ENCODE measurements at regions not wholly inside any gene's neighbourhood (a gene's known extent, or its start where the extent isn't known, plus 50 kb on each side); places are given as distances from the start of the nearest gene placed in this dataset.

- H3K4me1 ChIP-seq = no peaks in the 10 kb centered on the region
- H3K36me3 ChIP-seq = no peaks in the 10 kb centered on the region
- TF ChIP-seq Cebpa-rat (IDR thresholded peaks at IDR 0.05) = no peak
- no peaks in the 10 kb centered on the region for H4K20me1 ChIP-seq
- no peak overlapping the region for H3K27ac ChIP-seq
- H3K9me3 ChIP-seq = no peaks in the 10 kb centered on the region
- H3K27me3 ChIP-seq = no peaks in the 10 kb centered on the region
- H3K4me3 ChIP-seq = no peak overlapping the region
- no peak overlapping the region for H3K9ac ChIP-seq
- no peak overlapping the region for H3K4me2 ChIP-seq
Measured at GRCh38 chr9:118395415-118395814, 691.2 kb downstream of the TLR4 start.

- H4K20me1 ChIP-seq = no peaks in the 10 kb centered on the region
- H3K9me3 ChIP-seq = no peaks in the 10 kb centered on the region
- no peak for TF ChIP-seq Cebpa-rat (IDR thresholded peaks at IDR 0.05)
Measured at GRCh38 chr9:118401546-118401945, 697.3 kb downstream of the TLR4 start.

GRCh38 chr9:118414676-118415075 lies 710.5 kb downstream of the TLR4 start:
- H3K4me2 ChIP-seq = no peak overlapping the region

More at GRCh38 chr9:118401546-118401945, 697.3 kb downstream of the TLR4 start:
- Histone ChIP-seq H3K4me2 (no peak overlapping the region), H3K27me3 (no peaks in the 10 kb centered on the region), H3K4me1 (no peaks in the 10 kb centered on the region), H3K4me3 (no peak overlapping the region), H3K27ac (no peak overlapping the region), H3K36me3 (no peaks in the 10 kb centered on the region), H3K9ac (no peak overlapping the region)

GRCh38 chr9:118418887-118419565 lies 714.8 kb downstream of the TLR4 start:
- Histone ChIP-seq H3K27me3 (no peaks in the 10 kb centered on the region), H3K4me1 (no peaks in the 10 kb centered on the region), H3K9me3 (no peaks in the 10 kb centered on the region)

More at GRCh38 chr9:118414676-118415075, 710.5 kb downstream of the TLR4 start:
- H3K36me3 ChIP-seq = no peaks in the 10 kb centered on the region
- no peaks in the 10 kb centered on the region for H4K20me1 ChIP-seq
- H3K9me3 ChIP-seq = no peaks in the 10 kb centered on the region
- no peak for TF ChIP-seq Cebpa-rat (IDR thresholded peaks at IDR 0.05)
- H3K27me3 ChIP-seq = no peaks in the 10 kb centered on the region
- no peaks in the 10 kb centered on the region for H3K4me1 ChIP-seq
- H3K27ac ChIP-seq = no peak overlapping the region
- no peak overlapping the region for H3K9ac ChIP-seq
- no peak overlapping the region for H3K4me3 ChIP-seq

GRCh38 chr9:118419676-118420075 lies 715.5 kb downstream of the TLR4 start:
- no peak overlapping the region for H3K9ac ChIP-seq
- H3K27ac ChIP-seq = no peak overlapping the region
- no peak for TF ChIP-seq Cebpa-rat (IDR thresholded peaks at IDR 0.05)
- no peak overlapping the region for H3K4me2 ChIP-seq
- no peaks in the 10 kb centered on the region for H4K20me1 ChIP-seq
- no peak overlapping the region for H3K4me3 ChIP-seq
- H3K4me1 ChIP-seq = no peaks in the 10 kb centered on the region
- no peaks in the 10 kb centered on the region for H3K27me3 ChIP-seq
- H3K36me3 ChIP-seq = no peaks in the 10 kb centered on the region
- no peaks in the 10 kb centered on the region for H3K9me3 ChIP-seq

More at GRCh38 chr9:118418887-118419565, 714.8 kb downstream of the TLR4 start:
- Histone ChIP-seq H3K36me3 (no peaks in the 10 kb centered on the region), H3K9ac (no peak overlapping the region), H3K4me3 (no peak overlapping the region), H3K27ac (no peak overlapping the region), H3K4me2 (no peak overlapping the region), H4K20me1 (no peaks in the 10 kb centered on the region)
- no peak for TF ChIP-seq Cebpa-rat (IDR thresholded peaks at IDR 0.05)

- Histone ChIP-seq H3K4me1 (no peaks in the 10 kb centered on the region), H3K4me2 (no peak overlapping the region), H3K4me3 (no peak overlapping the region), H3K36me3 (no peaks in the 10 kb centered on the region), H3K9me3 (no peaks in the 10 kb centered on the region), H4K20me1 (no peaks in the 10 kb centered on the region), H3K27me3 (no peaks in the 10 kb centered on the region), H3K9ac (no peak overlapping the region), H3K27ac (no peak overlapping the region)
- no peak for TF ChIP-seq Cebpa-rat (IDR thresholded peaks at IDR 0.05)
Measured at GRCh38 chr9:118422508-118422907, 718.3 kb downstream of the TLR4 start.

- Histone ChIP-seq H3K4me3 (no peak overlapping the region), H3K36me3 (no peaks in the 10 kb centered on the region), H4K20me1 (no peaks in the 10 kb centered on the region), H3K27ac (no peak overlapping the region), H3K9me3 (no peaks in the 10 kb centered on the region), H3K27me3 (no peaks in the 10 kb centered on the region), H3K4me2 (no peak overlapping the region), H3K9ac (no peak overlapping the region), H3K4me1 (no peaks in the 10 kb centered on the region)
- no peak for TF ChIP-seq Cebpa-rat (IDR thresholded peaks at IDR 0.05)
Measured at GRCh38 chr9:118423021-118423420, 718.8 kb downstream of the TLR4 start.

GRCh38 chr9:118423721-118424120 lies 719.5 kb downstream of the TLR4 start:
- TF ChIP-seq Cebpa-rat (IDR thresholded peaks at IDR 0.05) = no peak
- no peak overlapping the region for H3K4me3 ChIP-seq
- no peaks in the 10 kb centered on the region for H3K4me1 ChIP-seq
- H3K27ac ChIP-seq = no peak overlapping the region
- H3K36me3 ChIP-seq = no peaks in the 10 kb centered on the region
- no peaks in the 10 kb centered on the region for H4K20me1 ChIP-seq
- no peak overlapping the region for H3K9ac ChIP-seq
- no peaks in the 10 kb centered on the region; the same call in 1 of the 2 replicates for H3K9me3 ChIP-seq
- H3K27me3 ChIP-seq = no peaks in the 10 kb centered on the region
- H3K4me2 ChIP-seq = no peak overlapping the region

GRCh38 chr9:118426772-118427171 lies 722.6 kb downstream of the TLR4 start:
- H3K4me2 ChIP-seq = no peak overlapping the region
- no peaks in the 10 kb centered on the region; the same call in 1 of the 2 replicates for H3K9me3 ChIP-seq
- no peak for TF ChIP-seq Cebpa-rat (IDR thresholded peaks at IDR 0.05)
- H3K4me1 ChIP-seq = no peaks in the 10 kb centered on the region
- no peak overlapping the region for H3K27ac ChIP-seq
- no peak overlapping the region for H3K4me3 ChIP-seq
- no peaks in the 10 kb centered on the region for H3K36me3 ChIP-seq
- H3K9ac ChIP-seq = no peak overlapping the region
- no peaks in the 10 kb centered on the region for H3K27me3 ChIP-seq
- no peaks in the 10 kb centered on the region for H4K20me1 ChIP-seq

- Histone ChIP-seq H3K27me3 (no peaks in the 10 kb centered on the region), H3K4me1 (peaks cover 73% of the 10 kb centered on the region), H3K27ac (0 out of 2 replicates have a peak overlapping the region, but pooled peaks have one; percentile 33), H4K20me1 (no peaks in the 10 kb centered on the region), H3K36me3 (no peaks in the 10 kb centered on the region), H3K9ac (no peak overlapping the region), H3K4me2 (peak overlapping the region; percentile 68), H3K4me3 (no peak overlapping the region), H3K9me3 (no peaks in the 10 kb centered on the region)
- TF ChIP-seq Cebpa-rat (IDR thresholded peaks at IDR 0.05) = no peak
Measured at GRCh38 chr9:118438810-118439209, 734.6 kb downstream of the TLR4 start.
